Neural progenitor cell (in vitro differentiated cells): ENCODE measurements at regions not wholly inside any gene's neighbourhood (a gene's known extent, or its start where the extent isn't known, plus 50 kb on each side); places are given as distances from the start of the nearest gene placed in this dataset.

Source experiments
- DNase-seq: peaks from one replicate; pipeline ENCODE4 v3.0.0-alpha.2; 2016; ENCODE audit warnings: low spot score
- H2AFZ ChIP-seq: fragments of 200-600 bp; sonication (generic); replicated peaks from 2 replicates; pipeline ENCODE4 v1.6.1; 2016; ENCODE audit warnings: antibody characterized with exemption
- H3F3A ChIP-seq: fragments of 200-600 bp; sonication (generic); 2 replicates; pipeline ENCODE4 v1.6.1; 2016; ENCODE audit warnings: antibody characterized with exemption, low read depth
- H3K27ac ChIP-seq: fragments of 200-600 bp; sonication (generic); 2 replicates; pipeline ENCODE4 v1.5.1; 2016; ENCODE audit warnings: mild to moderate bottlenecking
- H3K27me3 ChIP-seq: fragments of 200-600 bp; sonication (generic); 2 replicates; pipeline ENCODE4 v1.6.1; 2016; ENCODE audit warnings: mild to moderate bottlenecking, moderate library complexity
- H3K36me3 ChIP-seq: fragments of 200-600 bp; sonication (generic); 2 replicates; pipeline ENCODE4 v1.5.1; 2016
- H3K4me1 ChIP-seq: fragments of 200-600 bp; sonication (generic); 2 replicates; pipeline ENCODE4 v1.6.1; 2016; ENCODE audit warnings: mixed run types
- H3K4me2 ChIP-seq: fragments of 200-600 bp; sonication (generic); 2 replicates; pipeline ENCODE4 v1.6.1; 2016
- H3K4me3 ChIP-seq: fragments of 200-600 bp; sonication (generic); 2 replicates; pipeline ENCODE4 v1.5.1; 2016
- H3K79me2 ChIP-seq: fragments of 200-600 bp; sonication (generic); 2 replicates; pipeline ENCODE4 v1.6.1; 2016; ENCODE audit warnings: low read depth
- H3K9ac ChIP-seq: fragments of 200-600 bp; sonication (generic); 2 replicates; pipeline ENCODE4 v1.6.1; 2016
- H3K9me3 ChIP-seq: fragments of 200-600 bp; sonication (generic); 2 replicates; pipeline ENCODE4 v1.5.1; 2016; ENCODE audit warnings: low read depth
- H4K20me1 ChIP-seq: fragments of 200-600 bp; sonication (generic); 2 replicates; pipeline ENCODE4 v1.6.1; 2016; ENCODE audit warnings: low read depth
- H3K27ac Mint-ChIP-seq: 3 replicates; pipeline ENCODE4 v1.8.0; 2021; ENCODE audit warnings: mixed read lengths
- H3K27me3 Mint-ChIP-seq: 2 replicates; pipeline ENCODE4 v1.8.0; 2022; ENCODE audit warnings: low read depth, mild to moderate bottlenecking, inconsistent platforms, moderate library complexity, mixed read lengths; ENCODE audit not compliant: insufficient read depth
- H3K36me3 Mint-ChIP-seq: 3 replicates; pipeline ENCODE4 v1.8.0; 2021; ENCODE audit warnings: mixed read lengths
- H3K4me1 Mint-ChIP-seq: 3 replicates; pipeline ENCODE4 v1.8.0; 2021; ENCODE audit warnings: mixed read lengths
- H3K4me3 Mint-ChIP-seq: 3 replicates; pipeline ENCODE4 v1.8.0; 2021; ENCODE audit warnings: mild to moderate bottlenecking, moderate library complexity, mixed read lengths
- H3K9me3 Mint-ChIP-seq: 3 replicates; pipeline ENCODE4 v1.8.0; 2020; ENCODE audit warnings: mixed read lengths
- EZH2 ChIP-seq: fragments of 200-600 bp; sonication (generic); IDR thresholded peaks from 2 replicates; pipeline ENCODE4 v1.6.1; 2017; ENCODE audit warnings: antibody characterized with exemption, mild to moderate bottlenecking, moderate library complexity
- EZH2phosphoT487 ChIP-seq: fragments of 200-600 bp; sonication (generic); IDR thresholded peaks from 2 replicates; pipeline ENCODE4 v1.6.1; 2017; ENCODE audit warnings: antibody characterized with exemption
- TF ChIP-seq, protein P1 (sequence below): fragments of 200-600 bp; sonication (generic); IDR thresholded peaks from 2 replicates; pipeline ENCODE4 v1.5.1; 2017; ENCODE audit warnings: antibody characterized with exemption, mild to moderate bottlenecking

DNA sequence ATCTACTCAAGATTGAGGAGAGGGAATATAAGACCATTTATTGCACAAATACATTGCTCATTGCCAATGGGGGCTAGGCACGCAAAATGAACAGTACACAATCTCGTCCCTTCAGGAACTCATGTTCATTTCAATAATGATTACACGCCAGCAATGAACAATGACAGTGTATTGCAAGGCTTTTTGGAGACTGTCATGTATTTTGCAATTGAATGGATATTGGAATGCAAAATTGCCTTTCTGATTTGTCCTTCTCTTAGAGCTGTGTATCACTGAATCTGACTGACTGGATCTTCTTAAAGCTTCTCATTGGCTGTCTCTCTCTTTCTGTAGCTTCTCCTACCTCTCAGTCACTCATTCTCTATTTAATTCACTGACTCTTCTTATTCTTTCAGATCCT, 400.2 kb upstream of the DCN start:
- Mint-ChIP-seq H3K9me3 (no peaks in the 10 kb centered on the region), H3K36me3 (no peaks in the 10 kb centered on the region), H3K27me3 (no peaks in the 10 kb centered on the region), H3K27ac (no peak overlapping the region), H3K4me3 (no peak overlapping the region), H3K4me1 (peaks cover 14% of the 10 kb centered on the region)
- H3K79me2 ChIP-seq, result no peaks in the 10 kb centered on the region
- no peaks in the 10 kb centered on the region for H3F3A ChIP-seq
- no peaks in the 10 kb centered on the region for H3K27me3 ChIP-seq
- H3K9me3 ChIP-seq, result no peaks in the 10 kb centered on the region
- H3K4me1 ChIP-seq, result peaks cover 4% of the 10 kb centered on the region
- H3K9ac ChIP-seq, result no peak overlapping the region
- H3K36me3 ChIP-seq, result no peaks in the 10 kb centered on the region
- no peaks in the 10 kb centered on the region for H4K20me1 ChIP-seq
- no peak overlapping the region for H3K4me2 ChIP-seq
- TF ChIP-seq EZH2 (no peak), EZH2phosphoT487 (no peak)
- TF ChIP-seq, protein P1, sequence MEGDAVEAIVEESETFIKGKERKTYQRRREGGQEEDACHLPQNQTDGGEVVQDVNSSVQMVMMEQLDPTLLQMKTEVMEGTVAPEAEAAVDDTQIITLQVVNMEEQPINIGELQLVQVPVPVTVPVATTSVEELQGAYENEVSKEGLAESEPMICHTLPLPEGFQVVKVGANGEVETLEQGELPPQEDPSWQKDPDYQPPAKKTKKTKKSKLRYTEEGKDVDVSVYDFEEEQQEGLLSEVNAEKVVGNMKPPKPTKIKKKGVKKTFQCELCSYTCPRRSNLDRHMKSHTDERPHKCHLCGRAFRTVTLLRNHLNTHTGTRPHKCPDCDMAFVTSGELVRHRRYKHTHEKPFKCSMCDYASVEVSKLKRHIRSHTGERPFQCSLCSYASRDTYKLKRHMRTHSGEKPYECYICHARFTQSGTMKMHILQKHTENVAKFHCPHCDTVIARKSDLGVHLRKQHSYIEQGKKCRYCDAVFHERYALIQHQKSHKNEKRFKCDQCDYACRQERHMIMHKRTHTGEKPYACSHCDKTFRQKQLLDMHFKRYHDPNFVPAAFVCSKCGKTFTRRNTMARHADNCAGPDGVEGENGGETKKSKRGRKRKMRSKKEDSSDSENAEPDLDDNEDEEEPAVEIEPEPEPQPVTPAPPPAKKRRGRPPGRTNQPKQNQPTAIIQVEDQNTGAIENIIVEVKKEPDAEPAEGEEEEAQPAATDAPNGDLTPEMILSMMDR, result no peak
- DNase-seq, result no peak
- no peak overlapping the region for H3K27ac ChIP-seq
- H3K4me3 ChIP-seq, result no peak overlapping the region
- no peak overlapping the region for H2AFZ ChIP-seq

DNA sequence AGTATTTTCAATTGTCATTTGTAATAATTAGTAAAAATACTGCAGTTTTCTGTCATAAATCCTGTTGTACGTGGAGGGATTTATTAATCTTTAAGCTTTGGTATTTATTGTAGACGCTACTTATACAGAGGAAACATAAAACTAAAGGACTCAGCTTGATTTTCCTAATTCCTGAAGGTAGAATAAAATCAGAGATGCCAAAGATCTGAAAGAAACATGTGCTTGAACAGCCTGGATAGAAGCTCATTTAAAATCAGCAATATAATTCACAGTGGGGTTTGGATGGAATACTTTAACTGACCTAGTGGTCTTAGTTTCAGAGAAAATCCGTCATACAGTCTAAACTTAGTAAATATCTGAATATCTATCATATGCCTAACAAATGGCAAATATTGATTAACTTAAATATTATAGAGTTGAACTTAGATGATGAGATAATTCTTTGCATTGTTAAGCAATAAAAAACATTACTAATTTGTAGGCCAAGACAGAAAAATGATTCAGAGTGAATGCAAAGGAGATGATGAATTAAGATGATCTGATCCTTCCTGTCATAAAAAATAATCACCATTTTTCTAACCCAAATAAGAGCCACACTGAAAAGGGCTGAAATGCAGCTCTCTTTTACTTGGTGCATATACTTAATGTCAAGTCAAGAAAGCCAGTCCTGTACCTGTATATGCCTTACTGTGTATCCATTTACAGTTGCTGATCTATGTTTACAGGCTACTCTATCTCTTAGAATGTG, 397.1 kb upstream of the DCN start:
- Histone ChIP-seq H3K36me3 (no peaks in the 10 kb centered on the region), H4K20me1 (no peaks in the 10 kb centered on the region), H3K9ac (no peak overlapping the region), H3F3A (no peaks in the 10 kb centered on the region), H3K4me2 (no peak overlapping the region), H3K79me2 (no peaks in the 10 kb centered on the region), H3K4me3 (no peak overlapping the region), H3K27ac (no peak overlapping the region), H3K9me3 (no peaks in the 10 kb centered on the region), H3K4me1 (peaks cover 10% of the 10 kb centered on the region), H2AFZ (no peak overlapping the region), H3K27me3 (no peaks in the 10 kb centered on the region)
- Mint-ChIP-seq H3K9me3 (no peaks in the 10 kb centered on the region), H3K4me3 (no peak overlapping the region), H3K27me3 (no peaks in the 10 kb centered on the region), H3K4me1 (peaks cover 22% of the 10 kb centered on the region), H3K27ac (no peak overlapping the region), H3K36me3 (no peaks in the 10 kb centered on the region)
- DNase-seq, result no peak
- TF ChIP-seq EZH2phosphoT487 (no peak), EZH2 (no peak)
- TF ChIP-seq, protein P1, result no peak

- H3K27me3 Mint-ChIP-seq, result no peaks in the 10 kb centered on the region
- H3K4me2 ChIP-seq, result no peak overlapping the region
- no peaks in the 10 kb centered on the region for H3K9me3 ChIP-seq
- H4K20me1 ChIP-seq, result no peaks in the 10 kb centered on the region
- H3K27ac Mint-ChIP-seq, result no peak overlapping the region
- H3K9me3 Mint-ChIP-seq, result no peaks in the 10 kb centered on the region
- H3K9ac ChIP-seq, result no peak overlapping the region
- H2AFZ ChIP-seq, result peak overlapping the region; percentile 30
- no peaks in the 10 kb centered on the region for H3K36me3 ChIP-seq
- H3K27ac ChIP-seq, result no peak overlapping the region
- H3K79me2 ChIP-seq, result no peaks in the 10 kb centered on the region
- H3K27me3 ChIP-seq, result no peaks in the 10 kb centered on the region
- H3K36me3 Mint-ChIP-seq, result no peaks in the 10 kb centered on the region
- H3F3A ChIP-seq, result no peaks in the 10 kb centered on the region
- TF ChIP-seq EZH2phosphoT487, result no peak
- TF ChIP-seq, protein P1, result peak; percentile 67
- H3K4me1 ChIP-seq, result peaks cover 22% of the 10 kb centered on the region
- peaks cover 33% of the 10 kb centered on the region for H3K4me1 Mint-ChIP-seq
- no peak for DNase-seq
- H3K4me3 ChIP-seq, result no peak overlapping the region
- no peak overlapping the region for H3K4me3 Mint-ChIP-seq
Observed at GRCh38 chr12:91577586-91578539, 395.2 kb upstream of the DCN start.
